ENCODE measurements at regions not wholly inside any gene's neighbourhood (a gene's known extent, or its start where the extent isn't known, plus 50 kb on each side); places are given as distances from the start of the nearest gene placed in this dataset.

DNA sequence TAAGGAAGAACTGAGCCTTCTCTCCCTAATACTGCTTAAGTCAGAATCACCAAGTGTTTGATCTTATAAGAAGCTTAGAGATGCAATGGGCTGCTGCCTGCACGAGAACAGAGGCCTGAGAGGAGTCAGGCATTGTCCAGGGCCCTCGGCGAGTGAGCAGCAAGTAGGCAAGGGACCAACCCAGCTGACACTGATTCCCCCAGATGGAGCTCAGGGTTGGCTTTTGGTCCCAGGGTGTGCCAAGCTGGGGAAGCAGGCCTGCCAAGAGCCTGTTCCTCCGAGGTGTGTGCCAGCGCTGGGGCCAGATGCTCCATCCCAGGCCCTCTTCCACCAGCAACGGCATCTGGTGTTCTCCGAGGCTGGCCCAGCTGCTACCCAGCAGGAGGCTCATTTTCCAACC, 222.0 kb upstream of the ZMIZ1 start:
- DNase-seq: peak; percentile 52
- H3K4me2 ChIP-seq: no peak overlapping the region
- ChIA-PET POLR2A (no interaction called here), CTCF (interaction anchor here (0.6 to 1.5 kb wide), 3 partner anchors 10 to 415 kb away, joined by 3 read pairs; no protein-coding TSS in a partner anchor)
- no peak overlapping the region for H3K9ac ChIP-seq
- H3K27ac ChIP-seq (ENCODE audit: low read depth in 2 of 2, low read length in 1 of 2): peak overlapping the region in 1 of 2 experiments; percentile 58; a peak in 1 of 4 replicates
- WGBS (ENCODE audit: low lambda C conversion rate): 89% methylated on average over 3 of the region's 7 CpGs
- H3K27me3 ChIP-seq (ENCODE audit: insufficient read depth): no peaks in the 10 kb centered on the region
- H2AFZ ChIP-seq (ENCODE audit: low read depth): no peak overlapping the region
- H3K4me1 ChIP-seq (ENCODE audit: control insufficient read depth in 1 of 2, insufficient read depth in 2 of 2, low read depth in 1 of 2, low read length in 1 of 2): peaks cover 0 to 38% of the 10 kb centered on the region in 2 experiments; a peak in 1 of 4 replicates
- H3K36me3 ChIP-seq (replicated peaks in 1 of 2; ENCODE audit: control insufficient read depth in 1 of 2, insufficient read depth in 2 of 2, low read length in 1 of 2): no peaks in the 10 kb centered on the region
- H3K9me3 ChIP-seq: no peaks in the 10 kb centered on the region
- H3K4me3 ChIP-seq (ENCODE audit: low read depth in 2 of 2, low read length in 1 of 2): no peak overlapping the region
- H3K79me2 ChIP-seq (ENCODE audit: insufficient read depth): no peaks in the 10 kb centered on the region
- H4K20me1 ChIP-seq (ENCODE audit: insufficient read depth): no peaks in the 10 kb centered on the region
- H3F3A ChIP-seq (replicated peaks; ENCODE audit: insufficient read depth): no peaks in the 10 kb centered on the region
- TF ChIP-seq, protein P1, sequence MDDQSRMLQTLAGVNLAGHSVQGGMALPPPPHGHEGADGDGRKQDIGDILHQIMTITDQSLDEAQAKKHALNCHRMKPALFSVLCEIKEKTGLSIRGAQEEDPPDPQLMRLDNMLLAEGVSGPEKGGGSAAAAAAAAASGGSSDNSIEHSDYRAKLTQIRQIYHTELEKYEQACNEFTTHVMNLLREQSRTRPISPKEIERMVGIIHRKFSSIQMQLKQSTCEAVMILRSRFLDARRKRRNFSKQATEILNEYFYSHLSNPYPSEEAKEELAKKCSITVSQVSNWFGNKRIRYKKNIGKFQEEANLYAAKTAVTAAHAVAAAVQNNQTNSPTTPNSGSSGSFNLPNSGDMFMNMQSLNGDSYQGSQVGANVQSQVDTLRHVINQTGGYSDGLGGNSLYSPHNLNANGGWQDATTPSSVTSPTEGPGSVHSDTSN (IDR thresholded peaks at IDR 0.05): no peak
- TF ChIP-seq NRF1 (IDR thresholded peaks at IDR 0.05; ENCODE audit: low read depth, low read length): no peak
- TF ChIP-seq, protein P2, sequence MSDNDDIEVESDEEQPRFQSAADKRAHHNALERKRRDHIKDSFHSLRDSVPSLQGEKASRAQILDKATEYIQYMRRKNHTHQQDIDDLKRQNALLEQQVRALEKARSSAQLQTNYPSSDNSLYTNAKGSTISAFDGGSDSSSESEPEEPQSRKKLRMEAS (IDR thresholded peaks at IDR 0.05; ENCODE audit: low read depth): no peak
- TF ChIP-seq RFX5 (IDR thresholded peaks at IDR 0.05; ENCODE audit: low read length): no peak
- no peaks in the 10 kb centered on the region for H3K9me2 ChIP-seq

DNA sequence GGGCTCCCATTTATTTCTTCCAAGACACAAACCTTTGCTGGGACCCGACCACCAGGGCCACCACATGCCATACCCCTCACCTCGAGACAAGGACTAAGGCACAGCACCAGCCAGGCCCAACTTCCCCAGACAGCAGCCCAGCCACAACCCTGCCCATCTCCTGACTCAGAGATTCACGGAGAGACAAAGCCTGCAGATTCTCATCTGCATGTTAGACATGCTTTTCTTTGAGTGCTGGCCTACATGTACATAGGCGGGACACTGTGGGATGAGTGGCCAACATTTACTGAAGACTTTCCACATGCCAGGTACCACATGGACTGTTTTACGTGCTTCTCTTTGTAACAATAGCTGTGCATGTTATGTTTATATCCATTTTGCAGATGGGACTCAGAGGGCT, 221.3 kb upstream of the ZMIZ1 start:
- Histone ChIP-seq H3K9me2 (no peaks in the 10 kb centered on the region), H3K27ac (ENCODE audit: low read depth in 2 of 2, low read length in 1 of 2) (peak overlapping the region in 1 of 2 experiments; percentile 58; a peak in 1 of 4 replicates), H4K20me1 (ENCODE audit: insufficient read depth) (no peaks in the 10 kb centered on the region), H3K27me3 (ENCODE audit: insufficient read depth) (no peaks in the 10 kb centered on the region), H2AFZ (ENCODE audit: low read depth) (no peak overlapping the region), H3K36me3 (replicated peaks in 1 of 2; ENCODE audit: control insufficient read depth in 1 of 2, insufficient read depth in 2 of 2, low read length in 1 of 2) (no peaks in the 10 kb centered on the region), H3F3A (replicated peaks; ENCODE audit: insufficient read depth) (no peaks in the 10 kb centered on the region), H3K4me2 (no peak overlapping the region), H3K9ac (no peak overlapping the region), H3K9me3 (no peaks in the 10 kb centered on the region), H3K79me2 (ENCODE audit: insufficient read depth) (no peaks in the 10 kb centered on the region), H3K4me1 (ENCODE audit: control insufficient read depth in 1 of 2, insufficient read depth in 2 of 2, low read depth in 1 of 2, low read length in 1 of 2) (peaks cover 0 to 41% of the 10 kb centered on the region in 2 experiments; a peak in 1 of 4 replicates), H3K4me3 (ENCODE audit: low read depth in 2 of 2, low read length in 1 of 2) (no peak overlapping the region)
- WGBS (ENCODE audit: low lambda C conversion rate): 74% methylated on average over 4 of the region's 5 CpGs
- DNase-seq: no peak
- ChIA-PET POLR2A (no interaction called here), CTCF (interaction anchor here (0.7 kb wide), 1 partner anchor 121 kb away, joined by 4 read pairs; no protein-coding TSS in a partner anchor)
- TF ChIP-seq RFX5 (IDR thresholded peaks at IDR 0.05; ENCODE audit: low read length): no peak
- TF ChIP-seq TCF12 (IDR thresholded peaks at IDR 0.05): no peak
- no peak for TF ChIP-seq RCOR1 (IDR thresholded peaks at IDR 0.05; ENCODE audit: low read length)
- no peak for TF ChIP-seq MEF2A (IDR thresholded peaks at IDR 0.05; ENCODE audit: borderline replicate concordance, low read depth)
- TF ChIP-seq, protein P3, sequence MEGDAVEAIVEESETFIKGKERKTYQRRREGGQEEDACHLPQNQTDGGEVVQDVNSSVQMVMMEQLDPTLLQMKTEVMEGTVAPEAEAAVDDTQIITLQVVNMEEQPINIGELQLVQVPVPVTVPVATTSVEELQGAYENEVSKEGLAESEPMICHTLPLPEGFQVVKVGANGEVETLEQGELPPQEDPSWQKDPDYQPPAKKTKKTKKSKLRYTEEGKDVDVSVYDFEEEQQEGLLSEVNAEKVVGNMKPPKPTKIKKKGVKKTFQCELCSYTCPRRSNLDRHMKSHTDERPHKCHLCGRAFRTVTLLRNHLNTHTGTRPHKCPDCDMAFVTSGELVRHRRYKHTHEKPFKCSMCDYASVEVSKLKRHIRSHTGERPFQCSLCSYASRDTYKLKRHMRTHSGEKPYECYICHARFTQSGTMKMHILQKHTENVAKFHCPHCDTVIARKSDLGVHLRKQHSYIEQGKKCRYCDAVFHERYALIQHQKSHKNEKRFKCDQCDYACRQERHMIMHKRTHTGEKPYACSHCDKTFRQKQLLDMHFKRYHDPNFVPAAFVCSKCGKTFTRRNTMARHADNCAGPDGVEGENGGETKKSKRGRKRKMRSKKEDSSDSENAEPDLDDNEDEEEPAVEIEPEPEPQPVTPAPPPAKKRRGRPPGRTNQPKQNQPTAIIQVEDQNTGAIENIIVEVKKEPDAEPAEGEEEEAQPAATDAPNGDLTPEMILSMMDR (IDR thresholded peaks at IDR 0.05): no peak
- TF ChIP-seq TAF1 (IDR thresholded peaks at IDR 0.05; ENCODE audit: borderline replicate concordance, low read depth, low read length): no peak
- TF ChIP-seq EP300 (IDR thresholded peaks at IDR 0.05; ENCODE audit: borderline replicate concordance in 1 of 2, low read depth in 1 of 2, low read length in 1 of 2): no peak
- TF ChIP-seq, protein P4, sequence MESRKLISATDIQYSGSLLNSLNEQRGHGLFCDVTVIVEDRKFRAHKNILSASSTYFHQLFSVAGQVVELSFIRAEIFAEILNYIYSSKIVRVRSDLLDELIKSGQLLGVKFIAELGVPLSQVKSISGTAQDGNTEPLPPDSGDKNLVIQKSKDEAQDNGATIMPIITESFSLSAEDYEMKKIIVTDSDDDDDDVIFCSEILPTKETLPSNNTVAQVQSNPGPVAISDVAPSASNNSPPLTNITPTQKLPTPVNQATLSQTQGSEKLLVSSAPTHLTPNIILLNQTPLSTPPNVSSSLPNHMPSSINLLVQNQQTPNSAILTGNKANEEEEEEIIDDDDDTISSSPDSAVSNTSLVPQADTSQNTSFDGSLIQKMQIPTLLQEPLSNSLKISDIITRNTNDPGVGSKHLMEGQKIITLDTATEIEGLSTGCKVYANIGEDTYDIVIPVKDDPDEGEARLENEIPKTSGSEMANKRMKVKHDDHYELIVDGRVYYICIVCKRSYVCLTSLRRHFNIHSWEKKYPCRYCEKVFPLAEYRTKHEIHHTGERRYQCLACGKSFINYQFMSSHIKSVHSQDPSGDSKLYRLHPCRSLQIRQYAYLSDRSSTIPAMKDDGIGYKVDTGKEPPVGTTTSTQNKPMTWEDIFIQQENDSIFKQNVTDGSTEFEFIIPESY (IDR thresholded peaks at IDR 0.05; ENCODE audit: borderline replicate concordance, low read depth): no peak
- TF ChIP-seq, protein P2 (IDR thresholded peaks at IDR 0.05; ENCODE audit: low read depth): no peak
- no peak for TF ChIP-seq JUND (IDR thresholded peaks at IDR 0.05)
